NCI-H2107 treated with DMSO at 0.1 percent for 48 hours (cell line): ENCODE measurements at regions not wholly inside any gene's neighbourhood (a gene's known extent, or its start where the extent isn't known, plus 50 kb on each side); places are given as distances from the start of the nearest gene placed in this dataset.

ENCODE experiments used
- DNase-seq: peaks from one replicate; lab custom pipeline; 2025; ENCODE audit not compliant: unreplicated experiment; lab: John Stamatoyannopoulos, UW

DNA sequence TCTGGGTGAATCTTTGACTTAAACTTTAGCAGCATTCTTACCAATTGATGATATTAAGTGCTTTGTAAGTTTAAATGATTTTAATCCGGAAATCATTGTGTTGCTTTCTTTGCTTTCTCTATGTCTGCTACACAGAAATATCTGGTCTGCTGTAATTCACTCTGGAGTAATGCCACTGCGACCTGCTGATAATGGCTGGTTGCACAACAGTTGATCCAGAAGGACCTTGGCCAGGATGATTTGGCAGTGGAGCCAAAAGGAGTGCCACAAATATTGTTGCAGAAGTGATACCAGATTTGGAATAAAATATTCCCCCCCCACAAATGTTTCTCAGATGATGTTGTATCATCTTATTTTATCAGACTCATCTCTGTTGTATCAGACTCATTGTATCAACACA is 2063.9 kb downstream of the MRPL39 start:
- DNase-seq, result no peak

DNA sequence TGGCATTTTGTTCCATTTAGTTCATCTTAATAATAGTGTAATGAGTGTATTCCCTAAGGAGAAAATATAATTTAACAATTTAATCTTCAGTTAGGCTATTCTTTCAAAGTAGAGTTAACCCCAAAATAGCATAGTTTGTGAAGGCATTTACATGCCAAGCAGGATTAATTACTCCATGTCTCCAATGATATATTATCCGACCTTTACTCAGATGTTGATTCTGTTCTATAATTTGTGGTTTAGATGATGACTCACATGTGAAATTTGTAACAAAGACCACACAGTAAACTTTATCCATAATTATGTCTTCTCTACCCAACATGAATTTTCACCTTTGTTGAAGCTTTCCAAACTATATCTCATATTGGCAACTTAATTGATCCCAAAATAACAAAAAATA is 2065.2 kb downstream of the MRPL39 start:
- DNase-seq, result no peak

DNA sequence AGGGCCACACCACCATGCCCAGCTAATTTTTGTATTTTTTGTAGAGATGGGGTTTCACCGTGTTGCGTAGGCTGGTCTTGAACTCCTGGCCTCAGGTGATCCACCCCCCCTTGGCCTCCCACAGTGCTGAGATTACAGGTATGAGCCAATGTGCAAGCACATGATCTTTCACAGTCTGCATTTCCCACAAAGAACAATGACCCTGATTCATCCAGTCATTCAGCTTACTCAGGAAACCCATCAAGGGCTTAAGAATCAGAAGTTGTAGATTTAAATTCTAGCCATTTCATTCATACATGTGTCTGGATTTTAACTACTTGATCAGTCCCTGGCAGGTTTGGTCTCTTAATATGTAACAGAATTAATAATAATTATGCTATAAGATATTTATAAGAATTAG is 2065.7 kb downstream of the MRPL39 start:
- no peak for DNase-seq

DNA sequence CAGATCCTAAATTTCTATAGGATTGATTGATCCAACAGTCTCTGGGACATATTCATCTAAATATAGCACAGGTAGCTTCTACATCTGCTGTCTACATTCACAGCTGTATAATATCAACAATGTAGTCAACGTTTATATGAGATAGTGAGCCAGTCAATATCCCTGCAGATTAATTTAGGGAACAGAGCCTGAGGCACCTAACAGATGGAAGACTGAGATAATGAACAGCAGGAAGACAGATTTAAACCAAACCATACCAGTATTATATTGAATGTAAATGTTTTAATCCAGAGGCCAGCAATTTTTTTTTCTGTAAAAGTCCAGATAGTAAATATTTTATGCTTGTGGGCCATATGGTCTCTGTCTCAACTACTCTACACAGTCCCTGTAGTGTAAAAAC is 2072.4 kb downstream of the MRPL39 start:
- DNase-seq, result no peak

DNA sequence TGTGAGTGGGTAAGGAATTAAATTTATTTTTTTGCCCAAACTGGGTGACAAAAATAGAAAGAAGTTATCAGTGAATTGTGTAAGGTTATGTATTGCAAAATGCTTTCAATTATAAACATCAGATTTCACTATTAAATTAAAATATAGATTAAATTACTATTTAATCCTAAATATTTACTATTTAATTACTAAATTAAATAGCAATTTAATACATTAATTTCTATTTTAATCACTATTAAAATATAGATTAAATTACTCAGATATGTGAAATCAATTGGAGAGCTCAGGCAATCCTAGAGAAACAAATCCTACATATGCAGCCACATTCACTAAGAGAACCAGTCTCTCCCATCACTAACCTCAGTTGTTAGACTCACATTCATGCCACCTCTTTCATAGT is 2075.8 kb downstream of the MRPL39 start:
- DNase-seq, result no peak

DNA sequence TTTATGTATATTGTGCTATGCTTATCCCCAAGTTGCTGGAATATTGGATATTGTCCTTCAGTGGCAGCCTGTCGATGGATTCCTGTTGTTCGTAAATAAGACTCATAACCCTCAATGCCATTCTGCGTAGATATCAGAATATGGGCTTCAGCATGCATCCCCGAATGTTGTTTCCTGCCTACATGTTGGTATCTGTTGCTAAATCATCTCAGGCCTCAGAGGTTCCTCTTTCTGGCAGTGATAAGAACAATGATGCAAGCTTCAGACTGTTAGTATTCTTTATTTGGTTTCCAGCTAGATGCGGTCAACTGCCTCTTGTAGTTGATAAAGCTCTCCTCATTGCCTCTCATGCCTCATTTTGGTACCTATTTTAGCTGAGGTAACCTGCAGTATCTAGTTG is 2082.6 kb downstream of the MRPL39 start:
- DNase-seq, result no peak

DNA sequence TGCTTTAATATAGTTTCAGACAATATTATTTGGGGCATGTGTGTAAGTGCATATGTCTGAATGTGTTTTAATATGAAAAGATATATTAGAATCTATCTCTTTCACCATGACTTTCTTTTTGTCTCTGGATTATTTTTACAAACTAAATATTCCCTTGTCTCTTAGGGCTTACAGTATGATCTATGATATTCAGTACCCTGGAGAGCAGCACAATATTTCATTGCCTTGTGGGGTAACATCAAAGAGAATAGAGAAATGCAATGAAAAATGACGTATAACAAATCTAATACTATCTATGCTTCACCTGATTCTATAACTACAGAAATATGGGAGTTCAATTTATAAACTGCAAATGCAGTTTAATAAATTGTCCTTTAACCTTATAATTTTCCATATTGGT is 2084.5 kb downstream of the MRPL39 start:
- no peak for DNase-seq

DNA sequence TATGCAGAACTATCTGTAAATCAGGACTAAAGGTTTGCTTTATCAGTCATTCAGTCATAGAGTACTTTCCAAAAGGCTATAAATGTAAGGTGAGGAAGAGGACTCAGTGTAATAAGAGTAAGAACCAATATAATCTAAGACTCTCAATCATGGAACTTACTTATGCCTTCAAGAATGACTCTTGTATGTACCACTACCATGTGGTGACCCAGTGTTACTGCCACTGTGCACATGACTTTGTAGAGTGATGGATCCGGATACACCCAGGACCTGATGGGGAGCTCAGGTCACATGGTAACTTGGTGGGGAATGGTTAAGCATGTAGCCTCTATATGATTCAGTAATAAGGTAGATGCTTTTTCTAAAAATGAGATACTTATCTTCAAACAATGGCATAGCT is 2099.8 kb downstream of the MRPL39 start:
- no peak for DNase-seq

DNA sequence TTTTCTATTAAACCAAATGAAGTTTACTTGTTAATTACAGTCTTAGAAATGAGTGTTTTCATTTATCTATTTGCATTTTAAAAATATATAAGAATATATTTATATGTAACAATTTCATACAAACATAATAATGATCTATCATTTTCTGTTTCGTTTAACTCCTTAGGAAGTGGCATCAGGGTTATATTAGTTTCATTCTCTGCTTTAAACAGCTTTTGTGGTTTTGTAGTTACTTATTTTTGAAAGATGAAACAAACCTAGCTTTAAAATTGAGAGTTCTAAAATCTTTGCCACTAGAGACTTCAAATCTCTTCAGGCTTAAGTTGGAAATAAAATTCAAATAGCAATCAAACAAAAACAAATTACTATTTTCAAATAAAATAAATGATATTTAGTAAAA is 2110.6 kb downstream of the MRPL39 start:
- DNase-seq, result no peak

DNA sequence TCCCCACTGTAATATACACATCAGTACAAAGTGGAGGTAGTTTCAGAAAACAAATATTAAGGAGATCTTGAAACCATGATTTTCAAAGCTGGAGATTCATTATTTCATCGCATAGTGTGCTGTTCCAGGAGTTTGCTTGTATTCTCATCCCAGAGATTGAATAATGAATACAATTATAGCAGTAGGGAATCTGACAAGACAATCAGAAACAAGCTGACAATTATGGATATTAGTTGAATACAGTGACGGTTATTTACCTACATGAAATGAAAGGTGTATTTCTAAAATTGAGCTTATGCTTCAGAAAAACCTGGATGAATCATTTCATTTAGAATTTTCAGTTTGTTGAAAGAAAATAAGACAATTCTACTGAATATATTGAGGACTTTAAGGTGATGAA is 2119.0 kb downstream of the MRPL39 start:
- DNase-seq, result no peak

DNA sequence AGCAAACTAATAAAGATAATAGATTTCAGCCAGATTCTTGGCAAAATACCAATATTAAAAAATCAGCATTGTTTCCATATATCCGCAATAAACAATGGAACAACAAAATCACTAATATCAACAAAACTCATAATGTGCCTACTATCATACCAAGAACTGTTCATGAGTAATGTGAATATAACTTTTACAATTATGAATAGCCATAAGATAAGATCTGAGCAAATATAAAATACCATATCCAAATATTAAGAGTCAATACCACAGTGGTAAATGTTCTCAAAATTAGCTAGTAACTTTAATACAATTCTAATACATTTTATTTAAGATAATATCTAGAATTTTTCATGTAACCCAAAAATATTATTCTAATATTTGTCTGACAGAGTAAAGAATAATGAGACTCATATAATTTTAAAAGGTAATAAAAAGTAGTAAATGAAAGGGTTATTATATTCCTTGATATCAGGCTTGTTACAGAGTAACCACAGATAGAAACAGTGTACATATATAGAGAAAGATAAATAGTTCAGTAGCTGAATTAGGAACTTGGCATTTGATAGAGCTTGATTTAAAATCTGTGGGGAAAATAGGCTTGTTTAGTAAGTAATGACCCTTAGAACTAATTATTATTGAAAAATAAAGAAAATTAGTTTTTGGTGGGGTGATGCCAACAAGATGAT is 2126.6 kb downstream of the MRPL39 start:
- no peak for DNase-seq

DNA sequence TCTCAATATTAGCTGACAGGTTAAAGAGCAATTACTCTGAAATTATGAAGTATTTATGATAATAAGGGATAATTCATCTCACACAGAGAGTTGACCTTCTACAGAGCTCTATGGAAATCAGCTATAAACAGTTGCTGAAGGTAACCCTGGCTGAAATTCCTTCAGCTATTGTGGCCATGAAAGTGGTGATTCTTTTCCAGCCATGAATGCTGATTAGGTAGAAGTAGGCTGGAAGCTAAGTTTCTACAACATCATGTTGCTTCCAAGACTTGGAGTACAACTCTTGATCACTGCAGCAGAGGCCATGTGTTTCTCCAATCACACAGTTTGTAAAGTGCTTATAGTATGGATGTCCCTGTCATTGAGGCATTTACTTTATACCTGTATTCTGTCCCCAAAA is 2128.9 kb downstream of the MRPL39 start:
- no peak for DNase-seq

DNA sequence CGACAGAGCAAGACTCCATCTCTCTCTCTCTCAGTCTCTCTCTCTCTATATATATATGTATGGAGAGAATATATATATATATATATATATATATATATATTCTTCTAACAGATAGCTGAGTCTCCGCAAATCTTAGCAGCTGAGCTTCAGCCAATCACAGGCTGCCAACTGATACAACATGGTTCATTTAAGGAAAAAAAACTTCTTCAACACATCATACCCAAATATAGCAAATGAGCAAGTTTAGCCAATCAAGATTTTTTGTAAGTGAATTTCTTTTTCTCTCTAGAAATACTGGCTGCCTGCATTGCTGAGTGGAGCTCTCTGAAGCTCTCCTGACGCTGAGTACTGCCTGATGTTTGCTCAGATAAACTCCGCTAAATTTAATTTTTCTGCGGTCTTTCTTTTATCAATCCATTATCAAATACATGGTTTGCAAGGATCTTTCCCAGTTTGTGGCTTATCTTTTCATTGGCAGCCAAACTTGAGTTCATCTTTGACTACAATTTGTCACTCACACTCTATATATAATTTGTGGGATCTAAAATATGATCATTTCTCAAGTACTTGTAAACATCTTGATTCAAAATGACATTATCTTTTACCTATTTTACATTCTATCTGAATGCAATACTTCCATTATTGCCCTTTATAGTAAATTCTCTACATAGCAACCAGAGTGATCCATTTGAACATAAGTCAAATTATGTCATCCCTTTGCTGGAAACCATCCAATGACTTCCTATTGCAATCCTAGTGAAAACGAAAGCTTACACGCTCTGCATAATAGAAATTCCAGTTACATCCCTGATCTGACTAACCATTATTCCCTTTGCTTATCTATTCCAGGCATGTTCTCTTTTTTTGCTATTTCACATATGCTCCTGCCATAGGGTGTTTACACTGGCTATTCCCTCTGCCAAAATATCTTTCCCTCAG is 2131.7 kb downstream of the MRPL39 start:
- DNase-seq, result no peak

DNA sequence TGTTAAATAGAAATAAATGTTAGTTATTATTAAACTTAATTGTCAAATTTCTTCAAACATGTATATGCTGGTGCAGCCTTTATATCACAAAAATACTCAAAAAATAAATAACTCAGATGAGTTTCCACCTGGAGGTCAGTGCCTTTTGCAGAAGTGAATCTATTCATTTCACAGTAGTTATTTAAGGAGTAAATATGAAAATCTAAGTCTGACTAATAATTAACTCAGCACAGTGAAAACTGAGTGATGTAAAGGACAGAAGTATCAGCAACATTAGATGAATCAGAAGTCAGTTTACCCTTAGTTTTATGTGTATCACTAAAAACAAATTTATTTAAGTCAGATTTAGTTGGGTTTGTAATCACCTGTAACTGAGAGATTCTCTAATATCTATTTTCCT is 2135.4 kb downstream of the MRPL39 start:
- DNase-seq, result no peak

DNA sequence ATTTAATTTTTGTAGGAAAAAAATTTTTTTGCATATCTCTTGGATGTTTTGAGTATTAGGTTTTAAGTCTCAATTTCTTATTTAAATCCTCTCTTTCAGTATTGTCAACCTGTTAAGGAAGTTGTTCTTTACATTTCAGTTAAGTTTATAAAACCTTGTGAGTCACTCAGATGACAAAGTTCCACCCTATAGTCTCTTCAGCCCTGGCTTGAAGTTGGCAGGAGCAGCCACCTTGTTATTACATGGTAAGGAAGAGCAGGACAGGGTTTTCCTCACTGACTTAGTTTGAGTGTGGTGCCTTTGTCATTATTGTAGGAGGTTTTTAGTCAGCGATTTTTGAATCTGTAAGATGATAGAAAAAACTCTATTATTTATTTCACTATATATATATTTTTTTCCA is 2143.9 kb downstream of the MRPL39 start:
- DNase-seq, result no peak

DNA sequence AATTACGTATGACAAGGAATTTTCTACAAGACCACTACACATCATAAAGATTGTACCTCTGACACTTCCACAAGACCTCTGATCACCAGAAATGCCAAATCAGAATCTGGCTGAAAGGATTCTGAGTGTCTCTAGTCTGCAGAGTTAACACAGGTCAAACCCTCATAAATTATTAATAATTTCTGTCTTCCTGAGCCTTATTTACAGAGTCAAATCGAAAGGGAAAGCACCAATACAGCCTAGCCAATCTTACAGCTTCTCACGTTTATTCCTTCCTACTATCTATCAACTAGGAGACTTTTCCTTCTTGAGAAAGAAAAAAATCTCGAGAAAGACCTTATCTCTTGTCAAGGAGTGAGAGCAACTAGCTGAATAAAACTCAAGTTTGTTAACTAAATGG is 2151.6 kb downstream of the MRPL39 start:
- no peak for DNase-seq

DNA sequence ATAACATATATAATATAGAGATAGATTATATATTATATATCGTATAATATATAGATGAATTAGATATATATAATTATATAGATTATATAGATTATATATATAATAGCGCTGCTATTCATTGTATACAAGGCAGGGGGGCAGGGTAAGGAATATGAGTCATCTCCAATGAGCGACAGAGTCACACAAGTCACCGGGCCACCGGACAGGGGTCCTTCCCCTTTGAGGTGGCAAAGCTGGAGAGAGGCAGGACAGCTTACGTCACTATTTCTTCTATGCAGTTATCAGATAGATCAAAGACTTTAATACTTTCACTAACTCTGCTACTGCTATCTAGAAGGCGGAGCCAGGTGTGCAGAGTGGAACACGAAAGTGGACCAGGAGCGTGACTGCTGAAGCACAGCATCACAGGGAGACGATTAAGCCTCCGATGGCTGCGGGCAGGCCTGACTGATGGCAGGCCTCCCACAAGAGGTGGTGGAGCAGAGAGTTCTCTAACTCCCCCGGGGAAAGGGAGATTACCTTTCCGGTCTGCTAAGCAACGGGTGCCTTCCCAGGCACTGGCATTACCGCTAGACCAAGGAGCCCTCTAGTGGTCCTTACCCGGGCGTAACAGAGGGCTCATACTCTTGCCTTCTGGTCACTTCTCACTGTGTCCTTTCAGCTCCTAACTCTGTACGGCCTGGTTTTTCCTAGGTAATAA is 2154.7 kb downstream of the MRPL39 start:
- DNase-seq, result no peak

DNA sequence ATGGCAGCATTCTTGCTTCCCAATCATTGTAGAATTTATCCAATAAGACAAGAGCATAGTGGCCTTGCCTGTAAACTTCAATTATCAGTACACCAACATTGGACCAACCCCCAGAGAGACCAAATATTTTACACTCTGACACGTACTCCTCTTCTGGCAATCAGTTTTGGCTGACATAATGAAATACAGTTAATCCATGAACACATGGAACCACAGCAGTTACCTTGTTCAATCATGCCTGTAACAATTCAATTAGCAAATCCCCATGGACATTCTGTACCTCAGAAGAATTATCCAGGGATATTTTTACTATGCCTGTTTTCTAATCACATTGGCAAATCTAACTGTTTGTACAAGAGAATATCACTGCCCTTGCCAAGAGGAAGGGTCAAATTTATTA is 2162.0 kb downstream of the MRPL39 start:
- DNase-seq, result no peak

DNA sequence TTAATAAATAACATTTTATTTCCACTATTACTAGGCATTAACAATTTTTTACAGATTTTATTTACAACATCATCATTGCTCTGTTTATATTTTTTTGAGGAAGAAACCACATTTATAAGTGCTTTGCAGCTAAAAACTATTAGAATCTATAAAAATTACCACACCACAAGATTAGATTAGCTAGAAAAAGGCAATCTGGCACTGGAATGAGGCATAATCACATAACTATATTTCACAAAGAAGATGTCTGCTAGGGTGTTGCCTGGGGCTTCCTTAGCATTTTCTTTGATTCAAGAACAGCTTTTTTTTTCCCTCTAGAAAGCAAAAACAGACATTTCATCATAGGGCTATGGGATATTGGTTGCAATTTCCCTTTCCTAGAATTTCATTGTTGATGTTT is 2169.2 kb downstream of the MRPL39 start:
- no peak for DNase-seq

DNA sequence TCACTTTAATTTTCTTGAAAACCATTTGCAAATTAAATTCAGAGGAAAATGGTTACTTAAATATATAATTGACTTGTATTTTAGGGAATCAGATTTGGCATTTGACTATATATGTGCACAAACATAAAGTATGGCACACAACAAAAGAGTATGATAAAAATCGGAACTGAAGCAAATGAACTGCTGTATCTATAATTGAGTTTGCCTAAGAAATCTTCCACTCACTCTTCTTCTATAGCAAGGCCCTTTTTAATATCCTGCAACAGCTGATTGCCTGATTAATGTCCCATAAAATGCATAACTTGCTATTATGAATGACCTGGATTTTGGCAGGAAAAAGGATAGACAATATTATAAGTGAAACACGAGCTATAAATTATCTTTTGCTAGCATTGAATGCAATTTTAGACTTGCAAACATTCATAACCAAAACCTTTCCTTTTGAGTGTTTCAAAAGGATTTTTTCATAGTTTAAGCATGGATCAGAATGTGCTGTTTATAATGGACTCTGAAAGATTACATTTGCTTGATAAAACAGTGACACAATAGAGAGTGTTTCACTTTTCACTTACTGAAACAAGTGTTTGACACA is 2204.3 kb downstream of the MRPL39 start:
- DNase-seq, result no peak

DNA sequence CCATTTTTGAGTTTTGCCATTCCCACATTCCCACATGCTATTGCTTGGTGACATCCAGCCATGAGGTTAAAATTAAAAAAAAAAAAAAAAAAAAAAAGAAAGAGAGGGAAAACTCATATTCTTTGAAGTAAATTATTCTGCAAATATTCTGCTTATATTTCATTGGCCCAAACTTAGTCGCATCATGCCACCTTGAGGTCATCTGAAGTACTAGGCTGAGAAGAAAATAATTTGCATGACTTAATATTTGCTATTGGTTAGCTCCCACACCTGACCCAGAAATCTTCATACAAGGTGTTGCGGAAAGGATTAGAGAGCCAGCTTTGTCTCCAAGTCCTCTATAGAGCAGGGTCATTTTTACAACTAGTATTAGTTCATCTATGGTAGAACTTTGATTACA is 2206.0 kb downstream of the MRPL39 start:
- peak; percentile 13 for DNase-seq

DNA sequence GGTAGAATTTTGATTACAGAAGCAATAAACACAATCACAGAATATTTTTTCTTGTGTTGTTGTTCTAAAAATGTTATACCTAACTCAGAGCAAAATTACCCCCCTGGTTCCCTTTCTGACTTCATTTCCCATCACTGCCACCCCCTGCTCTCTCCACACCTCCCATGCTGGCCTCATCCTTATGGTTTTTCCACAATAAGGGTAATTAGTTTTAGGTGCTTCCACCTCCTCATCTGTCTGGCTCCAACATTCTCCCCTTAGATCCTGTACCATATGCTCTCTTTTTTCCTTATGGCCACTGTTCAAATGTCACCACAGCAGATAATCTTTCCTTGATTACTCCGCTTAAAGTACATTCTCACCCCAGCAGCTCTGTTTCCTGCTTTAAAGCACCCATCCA is 2208.6 kb downstream of the MRPL39 start:
- DNase-seq, result no peak
